Fibroblast of lung (primary cell): ENCODE measurements at regions not wholly inside any gene's neighbourhood (a gene's known extent, or its start where the extent isn't known, plus 50 kb on each side); places are given as distances from the start of the nearest gene placed in this dataset.
A peak's percentile ranks its signal among the peaks of the same experiment; 100 is the strongest.

ENCODE experiments used
- DNase-seq, 2 donors: peaks; one replicate each; pipeline versions ENCODE4 v3.0.0 to v3.0.0-alpha.2; 2010; ENCODE audit warnings: low read depth in 2 of 2
- H2AFZ ChIP-seq: 2 replicates; pipeline ENCODE4 v1.5.1; 2012; ENCODE audit warnings: low read length, control low read depth, inconsistent platforms
- H3K27ac ChIP-seq: 2 replicates; pipeline ENCODE4 v1.5.1; 2011; ENCODE audit warnings: low read length, control low read depth; ENCODE audit not compliant: insufficient read depth
- H3K27me3 ChIP-seq: 2 replicates; pipeline ENCODE4 v1.5.1; 2011; ENCODE audit warnings: mild to moderate bottlenecking, low read length; ENCODE audit not compliant: control insufficient read depth, insufficient read depth
- H3K36me3 ChIP-seq: 2 replicates; pipeline ENCODE4 v1.5.1; 2011; ENCODE audit warnings: low read length; ENCODE audit not compliant: control insufficient read depth, insufficient read depth
- H3K4me1 ChIP-seq: 2 replicates; pipeline ENCODE4 v1.5.1; 2011; ENCODE audit warnings: low read length; ENCODE audit not compliant: control insufficient read depth, insufficient read depth; ENCODE audit errors: extremely low read depth
- H3K4me2 ChIP-seq: 2 replicates; pipeline ENCODE4 v1.5.1; 2011; ENCODE audit warnings: low read length, control low read depth; ENCODE audit not compliant: insufficient read depth; ENCODE audit errors: extremely low read depth
- H3K4me3 ChIP-seq, 4 experiments: fragments of 200-600 bp in 1 of 4; sonication (generic) in 1 of 4; replicated peaks in 1 of 4; 2 replicates each; pipeline ENCODE4 v1.5.1; 2011 to 2016; ENCODE audit warnings: low read length in 4 of 4, low read depth in 3 of 4, mild to moderate bottlenecking in 3 of 4, control low read depth in 2 of 4, inconsistent platforms in 1 of 4, mixed read lengths in 1 of 4; ENCODE audit not compliant: insufficient read depth in 1 of 4; ENCODE audit errors: control extremely low read depth in 1 of 4
- H3K79me2 ChIP-seq: 2 replicates; pipeline ENCODE4 v1.5.1; 2012; ENCODE audit warnings: mild to moderate bottlenecking, low read length, inconsistent platforms; ENCODE audit not compliant: control insufficient read depth, insufficient read depth
- H3K9ac ChIP-seq: 2 replicates; pipeline ENCODE4 v1.5.1; 2011; ENCODE audit warnings: mild to moderate bottlenecking, low read length, control low read depth; ENCODE audit not compliant: insufficient read depth
- H3K9me3 ChIP-seq: 2 replicates; pipeline ENCODE4 v1.5.1; 2012; ENCODE audit warnings: low read depth, low read length; ENCODE audit not compliant: control insufficient read depth, insufficient read depth
- H4K20me1 ChIP-seq: 2 replicates; pipeline ENCODE4 v1.5.1; 2011; ENCODE audit warnings: low read length; ENCODE audit not compliant: control insufficient read depth, insufficient read depth; ENCODE audit errors: extremely low read depth
- EZH2 ChIP-seq: IDR thresholded peaks from 2 replicates; pipeline ENCODE4 v1.5.1; 2012; ENCODE audit warnings: low read length, control low read depth, mild to moderate bottlenecking; ENCODE audit errors: missing control alignments
- TF ChIP-seq, protein P1 (sequence below), 2 donors: IDR thresholded peaks in 1 of 2; conservative IDR thresholded peaks in 1 of 2; 1 replicate in 1 of 2; 2 replicates in 1 of 2; pipeline ENCODE4 v1.5.1; 2011 to 2012; ENCODE audit warnings: low read length in 2 of 2, control low read depth in 1 of 2, inconsistent platforms in 1 of 2, low read depth in 1 of 2, mild to moderate bottlenecking in 1 of 2

DNA sequence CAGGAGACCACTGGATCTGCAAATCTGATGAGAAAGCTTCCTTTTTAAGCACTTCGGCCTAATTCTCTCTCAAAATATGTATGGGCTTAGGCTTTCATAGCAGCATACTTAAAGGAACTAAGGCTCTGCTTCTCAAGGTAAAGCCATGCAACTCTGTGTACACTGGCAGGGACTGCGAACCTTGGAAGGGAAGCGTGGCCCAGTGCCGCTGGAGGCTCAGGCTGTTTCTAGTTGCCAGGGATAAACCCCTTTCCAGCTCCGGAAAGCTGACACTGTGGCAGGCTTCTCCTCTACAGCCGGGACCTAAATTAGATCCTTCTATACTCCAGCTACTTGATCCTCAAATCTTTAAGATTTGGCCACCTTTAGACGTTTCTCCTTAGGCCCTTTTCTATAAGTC, 1091.3 kb upstream of the TENM3 start:
- no peak for DNase-seq
- H3K9me3 ChIP-seq: no peaks in the 10 kb centered on the region
- no peaks in the 10 kb centered on the region for H3K36me3 ChIP-seq
- no peak for TF ChIP-seq EZH2
- TF ChIP-seq, protein P1, sequence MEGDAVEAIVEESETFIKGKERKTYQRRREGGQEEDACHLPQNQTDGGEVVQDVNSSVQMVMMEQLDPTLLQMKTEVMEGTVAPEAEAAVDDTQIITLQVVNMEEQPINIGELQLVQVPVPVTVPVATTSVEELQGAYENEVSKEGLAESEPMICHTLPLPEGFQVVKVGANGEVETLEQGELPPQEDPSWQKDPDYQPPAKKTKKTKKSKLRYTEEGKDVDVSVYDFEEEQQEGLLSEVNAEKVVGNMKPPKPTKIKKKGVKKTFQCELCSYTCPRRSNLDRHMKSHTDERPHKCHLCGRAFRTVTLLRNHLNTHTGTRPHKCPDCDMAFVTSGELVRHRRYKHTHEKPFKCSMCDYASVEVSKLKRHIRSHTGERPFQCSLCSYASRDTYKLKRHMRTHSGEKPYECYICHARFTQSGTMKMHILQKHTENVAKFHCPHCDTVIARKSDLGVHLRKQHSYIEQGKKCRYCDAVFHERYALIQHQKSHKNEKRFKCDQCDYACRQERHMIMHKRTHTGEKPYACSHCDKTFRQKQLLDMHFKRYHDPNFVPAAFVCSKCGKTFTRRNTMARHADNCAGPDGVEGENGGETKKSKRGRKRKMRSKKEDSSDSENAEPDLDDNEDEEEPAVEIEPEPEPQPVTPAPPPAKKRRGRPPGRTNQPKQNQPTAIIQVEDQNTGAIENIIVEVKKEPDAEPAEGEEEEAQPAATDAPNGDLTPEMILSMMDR (conservative IDR thresholded peaks at IDR 0.05 in 1 of 2, IDR thresholded peaks at IDR 0.05 in 1 of 2; ENCODE audit: low read depth in 1 of 2, low read length in 2 of 2): no peak
- no peak overlapping the region for H3K4me2 ChIP-seq
- H3K79me2 ChIP-seq: no peaks in the 10 kb centered on the region
- no peak overlapping the region for H2AFZ ChIP-seq
- no peak overlapping the region for H3K9ac ChIP-seq
- H4K20me1 ChIP-seq: no peaks in the 10 kb centered on the region
- H3K4me3 ChIP-seq: no peak overlapping the region
- no peak overlapping the region for H3K27ac ChIP-seq
- no peaks in the 10 kb centered on the region for H3K4me1 ChIP-seq
- H3K27me3 ChIP-seq: no peaks in the 10 kb centered on the region

DNA sequence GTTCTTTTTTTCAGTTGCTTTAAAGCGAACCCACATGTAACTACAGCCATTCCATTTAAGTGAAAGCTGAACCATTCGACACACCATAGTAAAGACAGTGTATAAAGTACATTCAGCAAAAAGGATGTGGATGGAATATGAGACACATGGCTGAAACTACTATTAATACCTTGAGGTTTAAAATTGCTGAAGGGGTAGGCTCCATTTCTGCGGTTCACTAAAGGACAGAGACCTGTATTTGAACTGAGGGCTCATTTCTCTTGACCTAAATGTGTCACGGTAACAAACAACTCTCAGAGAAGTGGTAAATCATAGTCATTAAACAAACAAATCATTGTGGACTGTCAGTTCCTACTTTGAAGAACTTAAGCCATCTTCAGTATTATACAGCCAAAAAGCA, 1085.6 kb upstream of the TENM3 start:
- H3K4me1 ChIP-seq: no peaks in the 10 kb centered on the region
- no peak for DNase-seq
- H3K9me3 ChIP-seq: no peaks in the 10 kb centered on the region
- TF ChIP-seq, protein P1 (conservative IDR thresholded peaks at IDR 0.05 in 1 of 2, IDR thresholded peaks at IDR 0.05 in 1 of 2; ENCODE audit: low read depth in 1 of 2, low read length in 2 of 2): no peak
- TF ChIP-seq EZH2: no peak
- H3K4me3 ChIP-seq: peak overlapping the region in 1 of 4 experiments; percentile 68
- no peaks in the 10 kb centered on the region for H3K79me2 ChIP-seq
- H3K27ac ChIP-seq: no peak overlapping the region
- H3K9ac ChIP-seq: no peak overlapping the region
- no peaks in the 10 kb centered on the region for H3K27me3 ChIP-seq
- H2AFZ ChIP-seq: no peak overlapping the region
- H4K20me1 ChIP-seq: no peaks in the 10 kb centered on the region
- H3K36me3 ChIP-seq: no peaks in the 10 kb centered on the region
- no peak overlapping the region for H3K4me2 ChIP-seq

DNA sequence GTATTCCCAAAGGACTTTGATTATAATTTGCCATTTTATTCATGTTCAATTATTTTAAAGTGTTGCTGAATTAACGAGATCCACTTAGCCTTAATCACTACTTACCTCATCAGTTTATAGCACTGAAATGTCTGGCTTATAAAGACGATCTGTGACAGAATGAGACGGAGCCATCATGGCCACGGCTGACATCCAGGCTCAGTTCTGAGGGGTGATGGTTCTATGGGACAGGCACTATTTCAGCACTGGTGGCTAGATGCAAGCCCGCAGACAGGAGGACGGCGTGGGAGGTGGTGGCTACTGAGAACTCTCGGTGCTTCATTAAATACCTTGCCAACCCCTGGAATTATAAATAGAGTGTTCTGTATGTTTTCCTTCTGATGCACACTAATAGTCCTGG, 1084.2 kb upstream of the TENM3 start:
- no peak overlapping the region for H3K9ac ChIP-seq
- no peaks in the 10 kb centered on the region for H3K4me1 ChIP-seq
- peak in 1 of 2 donors; percentile 6 for DNase-seq
- H3K9me3 ChIP-seq: no peaks in the 10 kb centered on the region
- no peaks in the 10 kb centered on the region for H3K27me3 ChIP-seq
- no peaks in the 10 kb centered on the region for H4K20me1 ChIP-seq
- no peak for TF ChIP-seq EZH2
- TF ChIP-seq, protein P1 (conservative IDR thresholded peaks at IDR 0.05 in 1 of 2, IDR thresholded peaks at IDR 0.05 in 1 of 2; ENCODE audit: low read depth in 1 of 2, low read length in 2 of 2): no peak
- H3K27ac ChIP-seq: no peak overlapping the region
- no peaks in the 10 kb centered on the region for H3K36me3 ChIP-seq
- H3K79me2 ChIP-seq: no peaks in the 10 kb centered on the region
- H3K4me3 ChIP-seq: peak overlapping the region in 1 of 4 experiments; percentile 68
- H3K4me2 ChIP-seq: no peak overlapping the region
- H2AFZ ChIP-seq: no peak overlapping the region
